H9 (cell line): ENCODE measurements at regions not wholly inside any gene's neighbourhood (a gene's known extent, or its start where the extent isn't known, plus 50 kb on each side); places are given as distances from the start of the nearest gene placed in this dataset.

Experiments used
- DNase-seq: peaks from one replicate; pipeline ENCODE4 v3.0.0-alpha.2; 2017
- H2AFZ ChIP-seq: one replicate; pipeline ENCODE4 v1.6.1; 2013; ENCODE audit warnings: mild to moderate bottlenecking, low read length, control low read depth, moderate library complexity
- H2AK5ac ChIP-seq: 2 replicates; pipeline ENCODE4 v1.6.1; 2013; ENCODE audit warnings: low read length, control low read depth, mixed read lengths; ENCODE audit not compliant: insufficient read length
- H2BK120ac ChIP-seq: one replicate; pipeline ENCODE4 v1.6.1; 2013; ENCODE audit warnings: low read depth, mild to moderate bottlenecking, low read length, control low read depth, inconsistent platforms; ENCODE audit not compliant: poor library complexity, severe bottlenecking
- H2BK12ac ChIP-seq: 2 replicates; pipeline ENCODE4 v1.6.1; 2013; ENCODE audit warnings: low read length, control low read depth, mixed read lengths, low read depth; ENCODE audit not compliant: insufficient read length
- H2BK15ac ChIP-seq: 2 replicates; pipeline ENCODE4 v1.6.1; 2013; ENCODE audit warnings: low read depth, low read length, control low read depth
- H2BK20ac ChIP-seq: one replicate; pipeline ENCODE4 v1.6.1; 2013; ENCODE audit warnings: low read depth, mild to moderate bottlenecking, low read length, control low read depth, inconsistent platforms; ENCODE audit not compliant: poor library complexity, severe bottlenecking
- H2BK5ac ChIP-seq: 2 replicates; pipeline ENCODE4 v1.6.1; 2013; ENCODE audit warnings: low read length, control low read depth, mixed read lengths; ENCODE audit not compliant: insufficient read length
- H3K14ac ChIP-seq: 2 replicates; pipeline ENCODE4 v1.6.1; 2013; ENCODE audit warnings: low read length, control low read depth; ENCODE audit not compliant: insufficient read depth
- H3K18ac ChIP-seq: 2 replicates; pipeline ENCODE4 v1.6.1; 2013; ENCODE audit warnings: low read depth, mild to moderate bottlenecking, mixed read lengths, low read length, control low read depth; ENCODE audit not compliant: insufficient read length
- H3K23ac ChIP-seq: 2 replicates; pipeline ENCODE4 v1.6.1; 2013; ENCODE audit warnings: low read length, control low read depth, mixed read lengths, low read depth; ENCODE audit not compliant: insufficient read length
- H3K23me2 ChIP-seq: 2 replicates; pipeline ENCODE4 v1.6.1; 2013; ENCODE audit warnings: low read depth, mild to moderate bottlenecking, mixed read lengths, low read length, control low read depth; ENCODE audit not compliant: insufficient read length, poor library complexity, severe bottlenecking
- H3K27ac ChIP-seq: 2 replicates; pipeline ENCODE4 v1.5.1; 2013; ENCODE audit warnings: low read length, control low read depth, mixed read lengths, low read depth; ENCODE audit not compliant: insufficient read length
- H3K27me3 ChIP-seq: 2 replicates; pipeline ENCODE4 v1.6.1; 2013; ENCODE audit warnings: low read length, control low read depth, inconsistent platforms; ENCODE audit not compliant: insufficient read depth
- H3K4ac ChIP-seq: 2 replicates; pipeline ENCODE4 v1.6.1; 2013; ENCODE audit warnings: low read depth, mild to moderate bottlenecking, control low read depth, inconsistent platforms, low read length, moderate library complexity
- H3K4me1 ChIP-seq: 2 replicates; pipeline ENCODE4 v1.6.1; 2013; ENCODE audit warnings: low read length, control low read depth, inconsistent platforms; ENCODE audit not compliant: insufficient read depth
- H3K4me2 ChIP-seq: 2 replicates; pipeline ENCODE4 v1.6.1; 2013; ENCODE audit warnings: low read length, control low read depth, mixed read lengths; ENCODE audit not compliant: insufficient read length, insufficient read depth
- H3K56ac ChIP-seq: 2 replicates; pipeline ENCODE4 v1.6.1; 2013; ENCODE audit warnings: low read depth, mild to moderate bottlenecking, mixed read lengths, low read length, control low read depth; ENCODE audit not compliant: insufficient read length
- H3K79me1 ChIP-seq: 2 replicates; pipeline ENCODE4 v1.6.1; 2013; ENCODE audit warnings: low read depth, mild to moderate bottlenecking, moderate library complexity, low read length, control low read depth, inconsistent platforms; ENCODE audit not compliant: insufficient read depth, poor library complexity, severe bottlenecking
- H3K79me2 ChIP-seq: 2 replicates; pipeline ENCODE4 v1.6.1; 2013; ENCODE audit warnings: low read length, control low read depth, inconsistent platforms; ENCODE audit not compliant: insufficient read depth
- H3K9ac ChIP-seq: 2 replicates; pipeline ENCODE4 v1.6.1; 2013; ENCODE audit warnings: low read length, control low read depth, mixed read lengths; ENCODE audit not compliant: insufficient read length; ENCODE audit errors: extremely low read depth
- H3K9me3 ChIP-seq: one replicate; pipeline ENCODE4 v1.6.1; 2013; ENCODE audit warnings: low read depth, low read length, inconsistent platforms; ENCODE audit not compliant: control insufficient read depth
- H3T11ph ChIP-seq: one replicate; pipeline ENCODE4 v1.6.1; 2013; ENCODE audit warnings: mild to moderate bottlenecking, low read length, control low read depth, inconsistent platforms
- H4K20me1 ChIP-seq: one replicate; pipeline ENCODE4 v1.6.1; 2013; ENCODE audit not compliant: control insufficient read depth, insufficient read length, insufficient read depth
- H4K5ac ChIP-seq: 2 replicates; pipeline ENCODE4 v1.6.1; 2013; ENCODE audit warnings: low read depth, mild to moderate bottlenecking, mixed read lengths, low read length, control low read depth; ENCODE audit not compliant: insufficient read length
- H4K8ac ChIP-seq: replicated peaks from 2 replicates; pipeline ENCODE4 v1.6.1; 2013; ENCODE audit warnings: low read length, control low read depth, mixed read lengths, low read depth; ENCODE audit not compliant: insufficient read length
- H4K91ac ChIP-seq: 2 replicates; pipeline ENCODE4 v1.6.1; 2013; ENCODE audit warnings: low read depth, mild to moderate bottlenecking, moderate library complexity, mixed read lengths, low read length, control low read depth; ENCODE audit not compliant: insufficient read length
- H3K27ac Mint-ChIP-seq, 3 experiments: 2 replicates in 2 of 3; 3 replicates in 1 of 3; pipeline ENCODE4 v1.8.0; 2020 to 2021; ENCODE audit warnings: mixed read lengths in 3 of 3, mild to moderate bottlenecking in 1 of 3, moderate library complexity in 1 of 3
- H3K27me3 Mint-ChIP-seq: 2 replicates; pipeline ENCODE4 v1.8.0; 2021; ENCODE audit warnings: low read depth, mild to moderate bottlenecking, moderate library complexity, mixed read lengths
- H3K36me3 Mint-ChIP-seq, 3 experiments: 2 replicates in 2 of 3; 3 replicates in 1 of 3; pipeline ENCODE4 v1.8.0; 2020 to 2021; ENCODE audit warnings: low read depth in 3 of 3, mixed read lengths in 3 of 3; ENCODE audit not compliant: insufficient read depth in 1 of 3
- H3K4me1 Mint-ChIP-seq, 2 experiments: 2 replicates each; pipeline ENCODE4 v1.8.0; 2020; ENCODE audit warnings: mixed read lengths in 2 of 2
- H3K4me3 Mint-ChIP-seq, 2 experiments: 2 replicates in 1 of 2; 3 replicates in 1 of 2; pipeline ENCODE4 v1.8.0; 2020 to 2021; ENCODE audit warnings: mild to moderate bottlenecking in 2 of 2, mixed read lengths in 2 of 2, moderate library complexity in 1 of 2
- H3K9me3 Mint-ChIP-seq, 2 experiments: 2 replicates in 1 of 2; 3 replicates in 1 of 2; pipeline ENCODE4 v1.8.0; 2020; ENCODE audit warnings: mild to moderate bottlenecking in 2 of 2, mixed read lengths in 2 of 2, moderate library complexity in 1 of 2
- WGBS: extraction: QIAGEN DNeasy Blood & Tissue Kit; methylation state at CpG from one replicate; pipeline ENCODE4 v1.1.7; 2013; ENCODE audit warnings: missing lambda C conversion rate, low lambda C conversion rate, mixed read lengths; ENCODE audit not compliant: insufficient read length; ENCODE audit errors: extremely low coverage; 5-methylcytosine and 5-hydroxymethylcytosine counted together
- TF ChIP-seq, protein P1 (sequence below): fragments of 200-600 bp; sonication (generic); conservative IDR thresholded peaks from 3 replicates; pipeline ENCODE4 v1.8.0; 2021; ENCODE audit warnings: antibody characterized with exemption, mild to moderate bottlenecking

DNA sequence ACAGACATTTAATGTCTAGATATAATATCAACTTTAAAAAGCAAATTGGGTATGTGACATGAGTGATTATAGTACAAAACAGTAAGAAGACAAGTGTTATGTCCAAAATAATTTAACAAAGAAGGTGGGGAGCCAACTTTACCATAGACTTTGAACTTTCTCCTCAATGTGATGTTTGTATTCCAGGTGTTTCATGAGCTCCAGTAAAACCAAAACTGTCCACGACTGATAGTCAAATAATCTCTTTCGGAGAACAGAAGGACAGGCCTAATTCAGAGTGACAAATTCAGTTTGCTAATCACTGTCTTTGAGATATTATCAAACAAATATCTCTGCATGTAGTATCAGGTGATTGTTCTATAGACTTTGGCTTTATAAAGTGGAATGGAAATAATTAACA is 1112.6 kb downstream of the SLC6A15 start:
- TF ChIP-seq, protein P1, sequence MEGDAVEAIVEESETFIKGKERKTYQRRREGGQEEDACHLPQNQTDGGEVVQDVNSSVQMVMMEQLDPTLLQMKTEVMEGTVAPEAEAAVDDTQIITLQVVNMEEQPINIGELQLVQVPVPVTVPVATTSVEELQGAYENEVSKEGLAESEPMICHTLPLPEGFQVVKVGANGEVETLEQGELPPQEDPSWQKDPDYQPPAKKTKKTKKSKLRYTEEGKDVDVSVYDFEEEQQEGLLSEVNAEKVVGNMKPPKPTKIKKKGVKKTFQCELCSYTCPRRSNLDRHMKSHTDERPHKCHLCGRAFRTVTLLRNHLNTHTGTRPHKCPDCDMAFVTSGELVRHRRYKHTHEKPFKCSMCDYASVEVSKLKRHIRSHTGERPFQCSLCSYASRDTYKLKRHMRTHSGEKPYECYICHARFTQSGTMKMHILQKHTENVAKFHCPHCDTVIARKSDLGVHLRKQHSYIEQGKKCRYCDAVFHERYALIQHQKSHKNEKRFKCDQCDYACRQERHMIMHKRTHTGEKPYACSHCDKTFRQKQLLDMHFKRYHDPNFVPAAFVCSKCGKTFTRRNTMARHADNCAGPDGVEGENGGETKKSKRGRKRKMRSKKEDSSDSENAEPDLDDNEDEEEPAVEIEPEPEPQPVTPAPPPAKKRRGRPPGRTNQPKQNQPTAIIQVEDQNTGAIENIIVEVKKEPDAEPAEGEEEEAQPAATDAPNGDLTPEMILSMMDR, result no peak
- no CpG with 5 or more reads among the region's 2 CpGs for WGBS
- no peaks in the 10 kb centered on the region for H3K79me2 ChIP-seq
- H3K4me2 ChIP-seq, result no peak overlapping the region
- Mint-ChIP-seq H3K9me3 (no peaks in the 10 kb centered on the region), H3K4me3 (no peak overlapping the region), H3K27ac (no peak overlapping the region), H3K27me3 (no peaks in the 10 kb centered on the region), H3K4me1 (peaks cover 0 to 5% of the 10 kb centered on the region in 2 experiments; a peak in 2 of 4 replicates), H3K36me3 (no peaks in the 10 kb centered on the region)
- DNase-seq, result no peak
- H3K23me2 ChIP-seq, result no peaks in the 10 kb centered on the region
- H2BK12ac ChIP-seq, result no peak overlapping the region
- no peaks in the 10 kb centered on the region for H4K20me1 ChIP-seq
- H3K23ac ChIP-seq, result no peak overlapping the region
- no peak overlapping the region for H3T11ph ChIP-seq
- no peaks in the 10 kb centered on the region for H3K4me1 ChIP-seq
- H3K4ac ChIP-seq, result no peak overlapping the region
- H3K9ac ChIP-seq, result no peak overlapping the region
- no peak overlapping the region for H2BK5ac ChIP-seq
- H3K27ac ChIP-seq, result no peak overlapping the region
- H4K8ac ChIP-seq, result no peak overlapping the region
- no peak overlapping the region for H2AFZ ChIP-seq
- H3K56ac ChIP-seq, result no peak overlapping the region
- H2BK120ac ChIP-seq, result no peak overlapping the region
- H2BK15ac ChIP-seq, result no peak overlapping the region
- H4K91ac ChIP-seq, result no peak overlapping the region
- no peak overlapping the region for H3K14ac ChIP-seq
- no peak overlapping the region for H3K18ac ChIP-seq
- H4K5ac ChIP-seq, result no peak overlapping the region
- H3K79me1 ChIP-seq, result no peaks in the 10 kb centered on the region
- H2AK5ac ChIP-seq, result no peak overlapping the region
- no peaks in the 10 kb centered on the region for H3K27me3 ChIP-seq
- H2BK20ac ChIP-seq, result no peak overlapping the region
- no peaks in the 10 kb centered on the region for H3K9me3 ChIP-seq
